H9 (cell line): ENCODE measurements at regions not wholly inside any gene's neighbourhood (a gene's known extent, or its start where the extent isn't known, plus 50 kb on each side); places are given as distances from the start of the nearest gene placed in this dataset.

ENCODE experiments used
- DNase-seq: peaks from one replicate; pipeline ENCODE4 v3.0.0-alpha.2; 2017
- H2AFZ ChIP-seq: one replicate; pipeline ENCODE4 v1.6.1; 2013; ENCODE audit warnings: mild to moderate bottlenecking, low read length, control low read depth, moderate library complexity
- H2AK5ac ChIP-seq: 2 replicates; pipeline ENCODE4 v1.6.1; 2013; ENCODE audit warnings: low read length, control low read depth, mixed read lengths; ENCODE audit not compliant: insufficient read length
- H2BK120ac ChIP-seq: one replicate; pipeline ENCODE4 v1.6.1; 2013; ENCODE audit warnings: low read depth, mild to moderate bottlenecking, low read length, control low read depth, inconsistent platforms; ENCODE audit not compliant: poor library complexity, severe bottlenecking
- H2BK12ac ChIP-seq: 2 replicates; pipeline ENCODE4 v1.6.1; 2013; ENCODE audit warnings: low read length, control low read depth, mixed read lengths, low read depth; ENCODE audit not compliant: insufficient read length
- H2BK15ac ChIP-seq: 2 replicates; pipeline ENCODE4 v1.6.1; 2013; ENCODE audit warnings: low read depth, low read length, control low read depth
- H2BK20ac ChIP-seq: one replicate; pipeline ENCODE4 v1.6.1; 2013; ENCODE audit warnings: low read depth, mild to moderate bottlenecking, low read length, control low read depth, inconsistent platforms; ENCODE audit not compliant: poor library complexity, severe bottlenecking
- H2BK5ac ChIP-seq: 2 replicates; pipeline ENCODE4 v1.6.1; 2013; ENCODE audit warnings: low read length, control low read depth, mixed read lengths; ENCODE audit not compliant: insufficient read length
- H3K14ac ChIP-seq: 2 replicates; pipeline ENCODE4 v1.6.1; 2013; ENCODE audit warnings: low read length, control low read depth; ENCODE audit not compliant: insufficient read depth
- H3K18ac ChIP-seq: 2 replicates; pipeline ENCODE4 v1.6.1; 2013; ENCODE audit warnings: low read depth, mild to moderate bottlenecking, mixed read lengths, low read length, control low read depth; ENCODE audit not compliant: insufficient read length
- H3K23ac ChIP-seq: 2 replicates; pipeline ENCODE4 v1.6.1; 2013; ENCODE audit warnings: low read length, control low read depth, mixed read lengths, low read depth; ENCODE audit not compliant: insufficient read length
- H3K23me2 ChIP-seq: 2 replicates; pipeline ENCODE4 v1.6.1; 2013; ENCODE audit warnings: low read depth, mild to moderate bottlenecking, mixed read lengths, low read length, control low read depth; ENCODE audit not compliant: insufficient read length, poor library complexity, severe bottlenecking
- H3K27ac ChIP-seq: 2 replicates; pipeline ENCODE4 v1.5.1; 2013; ENCODE audit warnings: low read length, control low read depth, mixed read lengths, low read depth; ENCODE audit not compliant: insufficient read length
- H3K27me3 ChIP-seq: 2 replicates; pipeline ENCODE4 v1.6.1; 2013; ENCODE audit warnings: low read length, control low read depth, inconsistent platforms; ENCODE audit not compliant: insufficient read depth
- H3K4ac ChIP-seq: 2 replicates; pipeline ENCODE4 v1.6.1; 2013; ENCODE audit warnings: low read depth, mild to moderate bottlenecking, control low read depth, inconsistent platforms, low read length, moderate library complexity
- H3K4me1 ChIP-seq: 2 replicates; pipeline ENCODE4 v1.6.1; 2013; ENCODE audit warnings: low read length, control low read depth, inconsistent platforms; ENCODE audit not compliant: insufficient read depth
- H3K4me2 ChIP-seq: 2 replicates; pipeline ENCODE4 v1.6.1; 2013; ENCODE audit warnings: low read length, control low read depth, mixed read lengths; ENCODE audit not compliant: insufficient read length, insufficient read depth
- H3K56ac ChIP-seq: 2 replicates; pipeline ENCODE4 v1.6.1; 2013; ENCODE audit warnings: low read depth, mild to moderate bottlenecking, mixed read lengths, low read length, control low read depth; ENCODE audit not compliant: insufficient read length
- H3K79me1 ChIP-seq: 2 replicates; pipeline ENCODE4 v1.6.1; 2013; ENCODE audit warnings: low read depth, mild to moderate bottlenecking, moderate library complexity, low read length, control low read depth, inconsistent platforms; ENCODE audit not compliant: insufficient read depth, poor library complexity, severe bottlenecking
- H3K79me2 ChIP-seq: 2 replicates; pipeline ENCODE4 v1.6.1; 2013; ENCODE audit warnings: low read length, control low read depth, inconsistent platforms; ENCODE audit not compliant: insufficient read depth
- H3K9ac ChIP-seq: 2 replicates; pipeline ENCODE4 v1.6.1; 2013; ENCODE audit warnings: low read length, control low read depth, mixed read lengths; ENCODE audit not compliant: insufficient read length; ENCODE audit errors: extremely low read depth
- H3K9me3 ChIP-seq: one replicate; pipeline ENCODE4 v1.6.1; 2013; ENCODE audit warnings: low read depth, low read length, inconsistent platforms; ENCODE audit not compliant: control insufficient read depth
- H3T11ph ChIP-seq: one replicate; pipeline ENCODE4 v1.6.1; 2013; ENCODE audit warnings: mild to moderate bottlenecking, low read length, control low read depth, inconsistent platforms
- H4K20me1 ChIP-seq: one replicate; pipeline ENCODE4 v1.6.1; 2013; ENCODE audit not compliant: control insufficient read depth, insufficient read length, insufficient read depth
- H4K5ac ChIP-seq: 2 replicates; pipeline ENCODE4 v1.6.1; 2013; ENCODE audit warnings: low read depth, mild to moderate bottlenecking, mixed read lengths, low read length, control low read depth; ENCODE audit not compliant: insufficient read length
- H4K8ac ChIP-seq: replicated peaks from 2 replicates; pipeline ENCODE4 v1.6.1; 2013; ENCODE audit warnings: low read length, control low read depth, mixed read lengths, low read depth; ENCODE audit not compliant: insufficient read length
- H4K91ac ChIP-seq: 2 replicates; pipeline ENCODE4 v1.6.1; 2013; ENCODE audit warnings: low read depth, mild to moderate bottlenecking, moderate library complexity, mixed read lengths, low read length, control low read depth; ENCODE audit not compliant: insufficient read length
- H3K27ac Mint-ChIP-seq, 3 experiments: 2 replicates in 2 of 3; 3 replicates in 1 of 3; pipeline ENCODE4 v1.8.0; 2020 to 2021; ENCODE audit warnings: mixed read lengths in 3 of 3, mild to moderate bottlenecking in 1 of 3, moderate library complexity in 1 of 3
- H3K27me3 Mint-ChIP-seq: 2 replicates; pipeline ENCODE4 v1.8.0; 2021; ENCODE audit warnings: low read depth, mild to moderate bottlenecking, moderate library complexity, mixed read lengths
- H3K36me3 Mint-ChIP-seq, 3 experiments: 2 replicates in 2 of 3; 3 replicates in 1 of 3; pipeline ENCODE4 v1.8.0; 2020 to 2021; ENCODE audit warnings: low read depth in 3 of 3, mixed read lengths in 3 of 3; ENCODE audit not compliant: insufficient read depth in 1 of 3
- H3K4me1 Mint-ChIP-seq, 2 experiments: 2 replicates each; pipeline ENCODE4 v1.8.0; 2020; ENCODE audit warnings: mixed read lengths in 2 of 2
- H3K4me3 Mint-ChIP-seq, 2 experiments: 2 replicates in 1 of 2; 3 replicates in 1 of 2; pipeline ENCODE4 v1.8.0; 2020 to 2021; ENCODE audit warnings: mild to moderate bottlenecking in 2 of 2, mixed read lengths in 2 of 2, moderate library complexity in 1 of 2
- H3K9me3 Mint-ChIP-seq, 2 experiments: 2 replicates in 1 of 2; 3 replicates in 1 of 2; pipeline ENCODE4 v1.8.0; 2020; ENCODE audit warnings: mild to moderate bottlenecking in 2 of 2, mixed read lengths in 2 of 2, moderate library complexity in 1 of 2
- CTCF ChIP-seq: fragments of 200-600 bp; sonication (generic); conservative IDR thresholded peaks from 3 replicates; pipeline ENCODE4 v1.8.0; 2021; ENCODE audit warnings: antibody characterized with exemption, mild to moderate bottlenecking
- WGBS: extraction: QIAGEN DNeasy Blood & Tissue Kit; methylation state at CpG from one replicate; pipeline ENCODE4 v1.1.7; 2013; ENCODE audit warnings: missing lambda C conversion rate, low lambda C conversion rate, mixed read lengths; ENCODE audit not compliant: insufficient read length; ENCODE audit errors: extremely low coverage; 5-methylcytosine and 5-hydroxymethylcytosine counted together

GRCh38 chr6:6460416-6460815 lies 128.1 kb upstream of the LY86 start:
- H3K4me2 ChIP-seq: no peak overlapping the region
- no peak for TF ChIP-seq CTCF

More at GRCh38 chr6:6460416-6460815, 128.1 kb upstream of the LY86 start:
- no peak overlapping the region for H4K91ac ChIP-seq
- H4K20me1 ChIP-seq: no peaks in the 10 kb centered on the region
- no peak overlapping the region for H3K9ac ChIP-seq
- H3K4me1 ChIP-seq: no peaks in the 10 kb centered on the region
- Mint-ChIP-seq H3K9me3 (peaks cover 6 to 7% of the 10 kb centered on the region in 2 experiments; a peak in 3 of 5 replicates), H3K4me3 (no peak overlapping the region), H3K27me3 (peaks cover 2% of the 10 kb centered on the region), H3K36me3 (no peaks in the 10 kb centered on the region), H3K4me1 (no peaks in the 10 kb centered on the region), H3K27ac (no peak overlapping the region)
- H3K4ac ChIP-seq: no peak overlapping the region
- no peaks in the 10 kb centered on the region for H3K27me3 ChIP-seq
- H3K56ac ChIP-seq: no peak overlapping the region
- no peak overlapping the region for H4K5ac ChIP-seq
- no peak overlapping the region for H2AFZ ChIP-seq
- no peaks in the 10 kb centered on the region for H3K79me1 ChIP-seq
- no peak overlapping the region for H2BK120ac ChIP-seq
- H2BK5ac ChIP-seq: no peak overlapping the region
- no peak overlapping the region for H3K14ac ChIP-seq
- WGBS: no CpG with 5 or more reads among the region's 2 CpGs
- no peaks in the 10 kb centered on the region for H3K23me2 ChIP-seq
- no peak overlapping the region for H2BK15ac ChIP-seq
- DNase-seq: no peak
- H3K79me2 ChIP-seq: no peaks in the 10 kb centered on the region
- H3K27ac ChIP-seq: no peak overlapping the region
- no peak overlapping the region for H3K18ac ChIP-seq
- no peak overlapping the region for H4K8ac ChIP-seq
- no peak overlapping the region for H3K23ac ChIP-seq
- H2AK5ac ChIP-seq: no peak overlapping the region
- no peak overlapping the region for H2BK20ac ChIP-seq
- no peak overlapping the region for H3T11ph ChIP-seq
- no peak overlapping the region for H2BK12ac ChIP-seq
- H3K9me3 ChIP-seq: no peaks in the 10 kb centered on the region
